A549 (cell line): ENCODE measurements at regions not wholly inside any gene's neighbourhood (a gene's known extent, or its start where the extent isn't known, plus 50 kb on each side); places are given as distances from the start of the nearest gene placed in this dataset.

Source experiments
- ATAC-seq, 2 experiments: fragments of 200-7000 bp in 1 of 2; fragments of >200 bp in 1 of 2; cut with Nextera tagmentation in 1 of 2; cut with Tn5 transposase in 1 of 2; 3 replicates each; pipeline versions ENCODE4 v1.8.0 to v1.9.1; 2018 to 2020; ENCODE audit warnings: mild to moderate bottlenecking in 1 of 2, moderate library complexity in 1 of 2
- CTCF ChIA-PET: fragments of 300-600 bp; sonication (Branson Sonifier 250); formaldehyde crosslinking; extraction: SDS; loops from one replicate; lab custom pipeline; 2021; ENCODE audit warnings: antibody characterized with exemption, inconsistent platforms; lab: Yijun Ruan, JAX
- POLR2A ChIA-PET: fragments of 350-600 bp; formaldehyde crosslinking; extraction: SDS; loops from one replicate; lab custom pipeline; 2021; ENCODE audit warnings: antibody characterized with exemption, inconsistent platforms; lab: Yijun Ruan, JAX
- DNase-seq, 2 experiments: peaks; one replicate each; pipeline versions ENCODE4 v3.0.0 to v3.0.0-alpha.2; 2011 to 2016; ENCODE audit warnings: low read depth in 1 of 2, low spot score in 1 of 2
- FAIRE-seq: peaks from 2 replicates; lab custom pipeline; 2011; peaks lifted over from hg19 to GRCh38; lab: Jason Lieb, UNC
- H3K27ac ChIP-seq, 2 experiments: fragments of >200 bp; sonication (Bioruptor Twin); formaldehyde crosslinking; 3 replicates each; pipeline ENCODE4 v1.5.1; 2016 to 2017
- H3K4me1 ChIP-seq: fragments of >200 bp; sonication (Bioruptor Twin); formaldehyde crosslinking; 3 replicates; pipeline ENCODE4 v1.6.1; 2016
- H3K4me2 ChIP-seq: fragments of >200 bp; sonication (Bioruptor Twin); formaldehyde crosslinking; 3 replicates; pipeline ENCODE4 v1.6.1; 2016
- H3K4me3 ChIP-seq: fragments of >200 bp; sonication (Bioruptor Twin); formaldehyde crosslinking; 3 replicates; pipeline ENCODE4 v1.5.1; 2016
- H3K9me3 ChIP-seq: fragments of >200 bp; sonication (Bioruptor Twin); formaldehyde crosslinking; 3 replicates; pipeline ENCODE4 v1.6.1; 2016
- CEBPB ChIP-seq, 2 experiments: fragments of >200 bp in 1 of 2; sonication (Bioruptor Twin) in 1 of 2; formaldehyde crosslinking in 1 of 2; IDR thresholded peaks; 2 replicates each; pipeline ENCODE4 v1.6.1; 2012 to 2016
- CHD2 ChIP-seq: fragments of 150-350 bp; IDR thresholded peaks from 2 replicates; pipeline ENCODE4 v1.6.1; 2014; ENCODE audit warnings: low read length; ENCODE audit not compliant: partially characterized antibody
- EHF ChIP-seq: fragments of 250-450 bp; sonication (Bioruptor Pico); IDR thresholded peaks from 2 replicates; pipeline ENCODE4 v1.5.0; 2020; ENCODE audit warnings: mild to moderate bottlenecking
- EHMT2 ChIP-seq: fragments of 200-600 bp; sonication (generic); IDR thresholded peaks from 2 replicates; pipeline ENCODE4 v1.6.1; 2016; ENCODE audit warnings: antibody characterized with exemption, low read depth, mild to moderate bottlenecking, moderate library complexity
- EP300 ChIP-seq, 2 experiments: fragments of >200 bp; sonication (Bioruptor Twin); formaldehyde crosslinking; IDR thresholded peaks; 2 replicates in 1 of 2; 3 replicates in 1 of 2; pipeline ENCODE4 v1.6.1; 2016 to 2017
- FOSL2 ChIP-seq, 2 experiments: fragments of 450-650 bp in 1 of 2; fragments of >200 bp in 1 of 2; sonication (Bioruptor Twin) in 1 of 2; formaldehyde crosslinking; IDR thresholded peaks; 2 replicates each; pipeline versions ENCODE4 v1.5.0 to v1.6.1; 2016 to 2020; ENCODE audit warnings: mild to moderate bottlenecking in 1 of 2, moderate library complexity in 1 of 2
- FOXS1 ChIP-seq: fragments of 250-450 bp; sonication (Bioruptor Pico); IDR thresholded peaks from 2 replicates; pipeline ENCODE4 v1.5.0; 2020; ENCODE audit warnings: mild to moderate bottlenecking, moderate library complexity
- HDAC2 ChIP-seq: fragments of 200-600 bp; sonication (generic); IDR thresholded peaks from 2 replicates; pipeline ENCODE4 v1.6.1; 2016
- HEYL ChIP-seq: fragments of 250-450 bp; sonication (Bioruptor Pico); IDR thresholded peaks from 2 replicates; pipeline ENCODE4 v1.8.0; 2021; ENCODE audit warnings: mild to moderate bottlenecking, moderate library complexity
- JUNB ChIP-seq: fragments of >200 bp; sonication (Bioruptor Twin); formaldehyde crosslinking; IDR thresholded peaks from 2 replicates; pipeline ENCODE4 v1.6.1; 2016
- KDM5A ChIP-seq: fragments of 200-600 bp; sonication (generic); IDR thresholded peaks from 2 replicates; pipeline ENCODE4 v1.6.1; 2016; ENCODE audit warnings: antibody characterized with exemption, mild to moderate bottlenecking
- MAZ ChIP-seq: fragments of 150-350 bp; IDR thresholded peaks from 2 replicates; pipeline ENCODE4 v1.6.1; 2014; ENCODE audit warnings: antibody characterized with exemption, low read depth, low read length, borderline replicate concordance
- NR3C1 ChIP-seq: fragments of >200 bp; sonication (Bioruptor Twin); formaldehyde crosslinking; IDR thresholded peaks from 3 replicates; pipeline ENCODE4 v1.6.1; 2017
- POLR2A ChIP-seq: IDR thresholded peaks from 2 replicates; pipeline ENCODE4 v1.6.1; 2012; ENCODE audit warnings: mild to moderate bottlenecking, low read length
- POLR2AphosphoS2 ChIP-seq: conservative IDR thresholded peaks from 2 replicates; pipeline ENCODE4 v1.6.1; 2012; ENCODE audit warnings: low read length, improper control_type of control experiment, inconsistent platforms
- TP53 ChIP-seq: fragments of 250-450 bp; sonication (Bioruptor Pico); IDR thresholded peaks from 2 replicates; pipeline ENCODE4 v1.5.0; 2021; ENCODE audit warnings: mild to moderate bottlenecking, moderate library complexity
- ZC3H11A ChIP-seq: fragments of 450-650 bp; IDR thresholded peaks from 2 replicates; pipeline ENCODE4 v1.6.1; 2014; ENCODE audit warnings: antibody characterized with exemption, mild to moderate bottlenecking
- ZNF302 ChIP-seq: fragments of 250-450 bp; sonication (Bioruptor Pico); IDR thresholded peaks from 2 replicates; pipeline ENCODE4 v1.9.0; 2021; ENCODE audit warnings: inconsistent platforms, mild to moderate bottlenecking, moderate library complexity
- WGBS: methylation state at CpG from one replicate; pipeline ENCODE4 v1.1.6; 2017; ENCODE audit errors: missing lambda C conversion rate; 5-methylcytosine and 5-hydroxymethylcytosine counted together
- TF ChIP-seq, protein P1 (sequence below): fragments of 200-600 bp; sonication (generic); IDR thresholded peaks from 2 replicates; pipeline ENCODE4 v1.6.1; 2016; ENCODE audit warnings: antibody characterized with exemption, mild to moderate bottlenecking, moderate library complexity
- TF ChIP-seq, protein P2 (sequence below): fragments of >200 bp; sonication (Bioruptor Twin); formaldehyde crosslinking; IDR thresholded peaks from 2 replicates; pipeline ENCODE4 v1.6.1; 2016
- TF ChIP-seq, protein P3 (sequence below): fragments of 250-450 bp; sonication (Bioruptor Pico); IDR thresholded peaks from 2 replicates; pipeline ENCODE4 v1.5.0; 2020; ENCODE audit warnings: low read depth, mild to moderate bottlenecking, moderate library complexity
- TF ChIP-seq, protein P4 (sequence below): fragments of 250-450 bp; sonication (Bioruptor Pico); IDR thresholded peaks from 2 replicates; pipeline ENCODE4 v1.5.0; 2021; ENCODE audit warnings: mild to moderate bottlenecking, moderate library complexity, borderline replicate concordance

DNA sequence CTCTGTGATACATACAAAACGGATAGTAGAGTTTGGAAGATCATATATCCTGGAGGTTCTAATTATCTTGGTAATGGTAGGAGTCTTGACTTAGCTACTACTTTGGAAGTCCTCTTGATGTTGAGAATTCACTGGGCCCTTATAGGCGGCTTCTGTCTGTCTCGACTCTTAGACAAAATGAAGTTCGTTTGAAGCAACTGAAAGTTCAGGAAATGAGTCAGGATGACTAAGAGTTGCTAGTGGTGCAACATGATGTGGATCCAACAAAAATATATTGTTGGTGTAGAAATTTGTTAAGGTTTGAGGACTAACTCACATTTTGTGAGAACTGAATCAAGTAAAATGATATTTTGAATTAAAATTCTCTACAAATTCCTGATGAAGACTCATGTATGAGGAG, 272.7 kb downstream of the AEBP2 start:
- H3K4me2 ChIP-seq, result peak overlapping the region; percentile 51
- ChIA-PET POLR2A (no interaction called here), CTCF (no interaction called here)
- peaks cover 8% of the 10 kb centered on the region; the same call in 1 of the 3 replicates for H3K9me3 ChIP-seq
- TF ChIP-seq HDAC2 (no peak), EHF (CRISPR knock-in tag) (no peak), EP300 (IDR thresholded peaks at IDR 0.05) (no peak), EHMT2 (no peak), CEBPB (IDR thresholded peaks at IDR 0.05) (peak; percentile 14 to 78; a peak in 2 of 4 replicates), FOSL2 (IDR thresholded peaks at IDR 0.05) (peak; percentile 66; the same call in 1 of the 2 replicates), FOSL2 (CRISPR knock-in tag; IDR thresholded peaks at IDR 0.05) (peak; percentile 83), JUNB (peak; percentile 70), CHD2 (no peak), ZC3H11A (no peak)
- TF ChIP-seq, protein P1, sequence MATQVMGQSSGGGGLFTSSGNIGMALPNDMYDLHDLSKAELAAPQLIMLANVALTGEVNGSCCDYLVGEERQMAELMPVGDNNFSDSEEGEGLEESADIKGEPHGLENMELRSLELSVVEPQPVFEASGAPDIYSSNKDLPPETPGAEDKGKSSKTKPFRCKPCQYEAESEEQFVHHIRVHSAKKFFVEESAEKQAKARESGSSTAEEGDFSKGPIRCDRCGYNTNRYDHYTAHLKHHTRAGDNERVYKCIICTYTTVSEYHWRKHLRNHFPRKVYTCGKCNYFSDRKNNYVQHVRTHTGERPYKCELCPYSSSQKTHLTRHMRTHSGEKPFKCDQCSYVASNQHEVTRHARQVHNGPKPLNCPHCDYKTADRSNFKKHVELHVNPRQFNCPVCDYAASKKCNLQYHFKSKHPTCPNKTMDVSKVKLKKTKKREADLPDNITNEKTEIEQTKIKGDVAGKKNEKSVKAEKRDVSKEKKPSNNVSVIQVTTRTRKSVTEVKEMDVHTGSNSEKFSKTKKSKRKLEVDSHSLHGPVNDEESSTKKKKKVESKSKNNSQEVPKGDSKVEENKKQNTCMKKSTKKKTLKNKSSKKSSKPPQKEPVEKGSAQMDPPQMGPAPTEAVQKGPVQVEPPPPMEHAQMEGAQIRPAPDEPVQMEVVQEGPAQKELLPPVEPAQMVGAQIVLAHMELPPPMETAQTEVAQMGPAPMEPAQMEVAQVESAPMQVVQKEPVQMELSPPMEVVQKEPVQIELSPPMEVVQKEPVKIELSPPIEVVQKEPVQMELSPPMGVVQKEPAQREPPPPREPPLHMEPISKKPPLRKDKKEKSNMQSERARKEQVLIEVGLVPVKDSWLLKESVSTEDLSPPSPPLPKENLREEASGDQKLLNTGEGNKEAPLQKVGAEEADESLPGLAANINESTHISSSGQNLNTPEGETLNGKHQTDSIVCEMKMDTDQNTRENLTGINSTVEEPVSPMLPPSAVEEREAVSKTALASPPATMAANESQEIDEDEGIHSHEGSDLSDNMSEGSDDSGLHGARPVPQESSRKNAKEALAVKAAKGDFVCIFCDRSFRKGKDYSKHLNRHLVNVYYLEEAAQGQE, result no peak
- TF ChIP-seq, protein P2, sequence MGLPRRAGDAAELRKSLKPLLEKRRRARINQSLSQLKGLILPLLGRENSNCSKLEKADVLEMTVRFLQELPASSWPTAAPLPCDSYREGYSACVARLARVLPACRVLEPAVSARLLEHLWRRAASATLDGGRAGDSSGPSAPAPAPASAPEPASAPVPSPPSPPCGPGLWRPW, result peak; percentile 34; the same call in 1 of the 2 replicates
- peak; percentile 63 for FAIRE-seq
- peak overlapping the region; percentile 32 to 62; a peak in 5 of 6 replicates for H3K27ac ChIP-seq
- 19% methylated on average over 4 of the region's 4 CpGs for WGBS
- peaks cover 20% of the 10 kb centered on the region for H3K4me1 ChIP-seq
- peak; percentile 22 to 63 for DNase-seq
- peak; percentile 76 to 78 for ATAC-seq
- H3K4me3 ChIP-seq, result no peak overlapping the region

DNA sequence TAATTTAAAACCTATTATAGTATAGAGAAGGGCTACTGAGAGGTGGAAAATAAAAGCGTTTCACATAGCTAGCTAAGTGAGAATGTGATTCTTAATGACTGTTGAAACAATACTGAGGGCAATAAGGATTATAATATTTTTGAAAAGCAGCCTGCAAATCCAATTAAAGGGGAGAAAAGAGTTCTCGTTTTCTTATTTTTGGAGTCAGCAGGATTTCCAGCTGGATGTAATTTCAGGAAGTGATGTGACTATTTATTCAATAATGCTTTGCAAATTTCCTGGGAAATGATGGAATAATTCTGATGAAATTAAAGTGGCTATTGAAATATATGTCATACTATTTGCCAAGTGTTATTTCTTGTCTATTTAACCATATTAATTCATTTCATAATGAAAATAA, 279.1 kb downstream of the AEBP2 start:
- ATAC-seq, result no peak
- no peak for FAIRE-seq
- ChIA-PET CTCF (no interaction called here), POLR2A (no interaction called here)
- DNase-seq, result no peak
- H3K4me3 ChIP-seq, result no peak overlapping the region
- TF ChIP-seq, protein P3, sequence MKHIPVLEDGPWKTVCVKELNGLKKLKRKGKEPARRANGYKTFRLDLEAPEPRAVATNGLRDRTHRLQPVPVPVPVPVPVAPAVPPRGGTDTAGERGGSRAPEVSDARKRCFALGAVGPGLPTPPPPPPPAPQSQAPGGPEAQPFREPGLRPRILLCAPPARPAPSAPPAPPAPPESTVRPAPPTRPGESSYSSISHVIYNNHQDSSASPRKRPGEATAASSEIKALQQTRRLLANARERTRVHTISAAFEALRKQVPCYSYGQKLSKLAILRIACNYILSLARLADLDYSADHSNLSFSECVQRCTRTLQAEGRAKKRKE (CRISPR knock-in tag), result no peak
- TF ChIP-seq FOXS1 (CRISPR knock-in tag) (no peak), POLR2A (no peak), KDM5A (no peak), ZNF302 (no peak), EP300 (IDR thresholded peaks at IDR 0.05) (no peak), NR3C1 (no peak), TP53 (CRISPR knock-in tag) (no peak), ZC3H11A (no peak), POLR2AphosphoS2 (no peak), HEYL (CRISPR knock-in tag) (no peak), MAZ (no peak)
- TF ChIP-seq, protein P4, sequence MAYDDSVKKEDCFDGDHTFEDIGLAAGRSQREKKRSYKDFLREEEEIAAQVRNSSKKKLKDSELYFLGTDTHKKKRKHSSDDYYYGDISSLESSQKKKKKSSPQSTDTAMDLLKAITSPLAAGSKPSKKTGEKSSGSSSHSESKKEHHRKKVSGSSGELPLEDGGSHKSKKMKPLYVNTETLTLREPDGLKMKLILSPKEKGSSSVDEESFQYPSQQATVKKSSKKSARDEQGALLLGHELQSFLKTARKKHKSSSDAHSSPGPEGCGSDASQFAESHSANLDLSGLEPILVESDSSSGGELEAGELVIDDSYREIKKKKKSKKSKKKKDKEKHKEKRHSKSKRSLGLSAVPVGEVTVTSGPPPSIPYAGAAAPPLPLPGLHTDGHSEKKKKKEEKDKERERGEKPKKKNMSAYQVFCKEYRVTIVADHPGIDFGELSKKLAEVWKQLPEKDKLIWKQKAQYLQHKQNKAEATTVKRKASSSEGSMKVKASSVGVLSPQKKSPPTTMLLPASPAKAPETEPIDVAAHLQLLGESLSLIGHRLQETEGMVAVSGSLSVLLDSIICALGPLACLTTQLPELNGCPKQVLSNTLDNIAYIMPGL (CRISPR knock-in tag), result no peak
- no peak overlapping the region for H3K4me2 ChIP-seq
- no peaks in the 10 kb centered on the region for H3K9me3 ChIP-seq
- WGBS, result 32% methylated on average over 2 of the region's 2 CpGs
- no peaks in the 10 kb centered on the region for H3K4me1 ChIP-seq
- H3K27ac ChIP-seq, result no peak overlapping the region
